ENCODE measurements at regions not wholly inside any gene's neighbourhood (a gene's known extent, or its start where the extent isn't known, plus 50 kb on each side); places are given as distances from the start of the nearest gene placed in this dataset.

DNA sequence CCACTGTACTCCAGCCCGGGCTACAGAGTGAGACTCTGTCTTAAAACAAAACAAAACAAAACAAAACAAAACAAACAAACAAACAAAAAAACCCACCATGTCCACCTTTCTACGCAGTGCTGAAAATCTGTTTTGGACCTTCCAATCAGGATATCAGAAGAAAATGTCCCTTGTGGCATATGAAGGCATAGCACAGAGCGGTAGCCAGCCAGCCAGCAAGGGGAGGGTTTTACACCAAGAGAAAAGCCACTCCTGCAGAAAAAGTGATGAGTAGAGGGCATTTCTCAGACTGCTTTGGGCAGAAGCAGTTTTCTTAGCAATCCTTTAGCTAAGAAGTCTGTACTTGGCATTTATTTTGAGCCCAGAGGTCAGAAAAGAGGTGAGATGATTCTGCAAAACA is 612.2 kb downstream of the TYW1 start:
- TF ChIP-seq, protein P1, sequence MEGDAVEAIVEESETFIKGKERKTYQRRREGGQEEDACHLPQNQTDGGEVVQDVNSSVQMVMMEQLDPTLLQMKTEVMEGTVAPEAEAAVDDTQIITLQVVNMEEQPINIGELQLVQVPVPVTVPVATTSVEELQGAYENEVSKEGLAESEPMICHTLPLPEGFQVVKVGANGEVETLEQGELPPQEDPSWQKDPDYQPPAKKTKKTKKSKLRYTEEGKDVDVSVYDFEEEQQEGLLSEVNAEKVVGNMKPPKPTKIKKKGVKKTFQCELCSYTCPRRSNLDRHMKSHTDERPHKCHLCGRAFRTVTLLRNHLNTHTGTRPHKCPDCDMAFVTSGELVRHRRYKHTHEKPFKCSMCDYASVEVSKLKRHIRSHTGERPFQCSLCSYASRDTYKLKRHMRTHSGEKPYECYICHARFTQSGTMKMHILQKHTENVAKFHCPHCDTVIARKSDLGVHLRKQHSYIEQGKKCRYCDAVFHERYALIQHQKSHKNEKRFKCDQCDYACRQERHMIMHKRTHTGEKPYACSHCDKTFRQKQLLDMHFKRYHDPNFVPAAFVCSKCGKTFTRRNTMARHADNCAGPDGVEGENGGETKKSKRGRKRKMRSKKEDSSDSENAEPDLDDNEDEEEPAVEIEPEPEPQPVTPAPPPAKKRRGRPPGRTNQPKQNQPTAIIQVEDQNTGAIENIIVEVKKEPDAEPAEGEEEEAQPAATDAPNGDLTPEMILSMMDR (IDR thresholded peaks at IDR 0.05) = no peak
- no peak for TF ChIP-seq POLR2A (IDR thresholded peaks at IDR 0.05)
